Stimulated activated CD4-positive, alpha-beta T cell treated with anti-CD3 and anti-CD28 coated beads, TNF-alpha, amount 100 ng/mL, for 1 hour (primary cell): ENCODE measurements at regions not wholly inside any gene's neighbourhood (a gene's known extent, or its start where the extent isn't known, plus 50 kb on each side); places are given as distances from the start of the nearest gene placed in this dataset.

Experiments used
- DNase-seq, 3 donors: peaks; one replicate each; pipeline ENCODE4 v3.0.0-alpha.2; 2020; ENCODE audit warnings: low read depth in 3 of 3, low spot score in 1 of 3

- DNase-seq: no peak
Observed at GRCh38 chr1:38433084-38433722, 386.6 kb upstream of the POU3F1 start.

GRCh38 chr1:38431535-38432376, 385.2 kb upstream of the POU3F1 start:
- no peak for DNase-seq

DNA sequence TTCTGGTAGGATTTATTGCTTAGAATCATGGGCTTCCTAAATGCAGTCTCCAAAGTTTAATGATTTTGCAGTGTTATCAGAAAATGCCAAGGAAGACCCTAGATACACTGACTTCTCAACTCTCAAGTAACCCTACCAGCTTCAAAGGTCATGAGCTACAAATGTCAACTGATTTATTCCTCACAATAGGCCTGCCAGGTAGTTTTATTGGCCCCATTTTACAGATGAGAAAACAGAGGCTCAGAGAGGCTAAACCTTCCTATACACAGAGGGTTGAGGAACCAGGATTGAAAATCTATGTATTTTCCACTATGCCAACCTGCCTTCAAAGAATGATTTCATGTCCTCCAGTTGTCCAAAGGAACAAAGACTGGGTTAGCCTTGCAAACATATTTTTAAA, 384.4 kb upstream of the POU3F1 start:
- DNase-seq: no peak

GRCh38 chr1:38424677-38425076, 378.1 kb upstream of the POU3F1 start:
- no peak for DNase-seq

DNA sequence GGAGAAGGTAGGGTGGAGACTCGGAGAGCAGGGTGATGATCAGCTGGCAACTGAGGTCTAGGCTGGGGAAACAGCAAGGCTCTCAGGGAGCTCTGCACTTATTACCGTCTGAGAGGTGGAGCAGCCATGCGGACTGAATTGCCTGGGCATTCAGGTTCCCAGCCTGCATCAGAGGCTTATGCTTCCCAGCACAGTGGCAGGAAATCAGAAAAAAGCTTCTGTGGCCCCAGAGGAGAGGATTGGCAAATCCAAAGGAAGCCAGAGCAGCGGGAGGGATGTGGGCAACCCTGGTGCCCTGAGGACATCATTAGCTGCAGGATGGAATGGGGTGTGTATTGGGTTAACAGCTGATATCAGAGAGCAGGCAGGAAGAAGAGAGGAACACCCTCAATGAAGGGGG, 374.1 kb upstream of the POU3F1 start:
- DNase-seq: no peak

DNA sequence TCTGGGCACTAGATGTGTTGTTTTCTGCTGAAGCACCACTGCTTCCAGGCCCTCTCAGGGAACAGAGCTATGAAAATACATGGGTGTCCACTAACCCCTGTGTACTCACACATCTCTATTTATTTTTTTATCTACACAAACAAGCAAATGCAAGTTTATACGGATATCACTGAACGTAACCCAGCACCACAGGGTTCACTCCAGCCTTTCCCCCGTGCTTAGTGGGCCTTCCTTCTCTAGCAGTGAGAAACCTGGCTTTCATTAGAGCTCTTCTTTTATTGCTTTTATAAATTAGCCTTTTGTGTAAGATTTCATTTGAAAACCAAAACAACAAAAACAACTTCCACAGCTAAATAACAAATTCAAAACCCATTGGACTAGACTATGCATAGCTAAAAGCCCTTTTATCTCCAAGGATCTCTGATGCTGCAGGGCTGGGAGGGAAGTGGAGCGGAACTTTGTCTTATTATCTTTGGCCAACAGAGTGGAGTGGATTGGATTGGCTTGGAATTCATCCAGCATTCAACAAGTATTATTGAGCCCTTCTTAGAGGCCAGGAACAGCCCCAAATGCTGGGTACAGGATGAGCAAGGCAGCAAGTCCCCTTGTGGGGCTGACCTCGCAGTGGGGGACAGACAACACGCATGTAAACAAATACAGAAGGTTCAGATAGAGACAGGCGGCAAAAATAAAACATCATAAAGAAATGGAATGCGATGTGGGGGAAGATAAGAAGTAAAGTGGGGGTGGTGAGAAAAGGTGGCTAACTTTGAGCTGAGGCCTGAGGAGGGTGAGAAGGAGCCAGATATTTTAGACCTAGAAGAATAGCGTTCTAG, 371.8 kb upstream of the POU3F1 start:
- DNase-seq: no peak

GRCh38 chr1:38403667-38404066, 357.1 kb upstream of the POU3F1 start:
- DNase-seq: no peak

DNA sequence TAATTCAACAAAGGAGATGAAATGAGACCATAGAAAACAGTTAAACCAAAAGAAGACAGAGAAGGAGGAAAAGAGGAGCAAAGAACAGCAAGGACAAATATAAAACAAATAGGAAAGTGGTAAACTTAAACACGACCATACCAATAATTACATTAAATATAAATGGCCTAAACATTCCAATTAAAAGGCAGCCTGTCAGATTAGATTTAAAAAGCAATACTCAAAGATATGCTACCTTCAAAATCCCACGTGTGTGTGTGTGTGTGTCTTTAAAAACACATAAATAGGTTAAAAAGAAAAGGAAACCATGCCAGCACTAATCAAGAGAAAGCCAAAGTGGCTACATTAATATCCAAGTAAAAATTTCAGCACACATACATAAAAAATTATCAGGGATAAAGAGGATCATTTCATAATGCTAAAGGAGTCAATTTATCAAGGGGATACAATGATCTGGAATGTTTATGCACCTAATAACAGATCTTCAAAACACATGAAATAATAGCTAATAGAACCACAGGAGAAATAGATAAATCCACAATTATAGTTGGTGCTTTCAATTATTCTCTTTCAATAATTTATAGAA, 355.7 kb upstream of the POU3F1 start:
- DNase-seq: no peak

DNA sequence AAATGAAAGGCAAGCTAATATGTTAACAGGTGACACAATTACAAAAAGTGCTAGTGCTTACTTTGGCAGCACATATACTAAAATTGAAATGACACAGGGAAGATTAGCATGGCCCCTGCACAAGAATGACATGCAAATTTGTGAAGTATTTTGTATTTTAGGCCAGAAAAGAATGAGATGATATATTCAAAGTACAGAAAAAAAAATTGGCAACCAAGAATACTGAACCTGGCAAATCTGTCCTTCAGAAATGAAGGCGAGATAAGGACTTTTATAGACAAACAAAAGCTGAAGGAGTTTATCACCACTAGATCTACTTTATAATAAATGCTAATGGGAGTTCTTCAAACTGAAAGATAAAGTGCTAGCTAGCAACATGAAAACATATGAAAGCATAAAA, 350.0 kb upstream of the POU3F1 start:
- no peak for DNase-seq

DNA sequence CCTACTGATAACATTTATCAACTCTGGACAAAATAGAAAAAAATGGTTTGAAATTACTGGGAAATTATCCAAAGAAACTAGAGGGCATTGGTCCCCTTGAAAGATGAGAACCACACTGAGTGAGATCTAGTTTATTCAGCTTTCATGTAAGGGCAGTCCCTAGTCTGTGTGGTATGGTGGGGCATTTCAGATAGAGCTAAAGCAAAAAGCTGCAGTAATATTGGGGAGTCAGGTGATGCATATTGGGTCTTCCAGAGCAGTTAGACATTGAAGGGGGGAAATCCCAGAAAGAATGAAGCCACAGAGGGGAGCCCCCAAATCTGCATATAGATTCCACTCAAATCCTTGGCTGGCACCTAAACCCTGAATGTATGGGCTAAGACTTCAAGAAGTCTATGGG, 347.7 kb upstream of the POU3F1 start:
- DNase-seq: no peak

- no peak for DNase-seq
Observed at GRCh38 chr1:38392861-38393260, 346.3 kb upstream of the POU3F1 start.

GRCh38 chr1:38381256-38381655, 334.7 kb upstream of the POU3F1 start:
- no peak for DNase-seq

- DNase-seq: no peak
Observed at GRCh38 chr1:38376577-38376976, 330.0 kb upstream of the POU3F1 start.

DNA sequence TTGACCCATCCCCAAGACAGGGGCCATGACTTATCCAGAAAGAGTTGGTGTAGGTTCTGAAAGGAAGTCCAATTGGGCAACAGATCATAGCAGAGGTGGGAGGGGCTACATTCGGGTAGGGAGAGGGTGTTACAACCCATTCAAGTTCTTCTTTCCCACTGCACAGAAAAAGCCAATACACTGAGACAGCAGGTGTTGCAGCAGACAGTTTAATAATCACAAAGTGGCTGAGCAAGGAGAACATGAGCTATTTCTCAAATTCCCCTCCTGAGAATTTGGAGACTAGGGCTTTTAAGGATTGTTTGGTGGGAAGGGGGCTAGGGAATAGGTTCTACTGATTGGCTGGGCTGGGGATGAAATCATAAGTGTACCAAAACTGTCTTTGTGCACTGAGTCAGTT, 328.4 kb upstream of the POU3F1 start:
- no peak for DNase-seq

GRCh38 chr1:38371505-38371844, 324.9 kb upstream of the POU3F1 start:
- no peak for DNase-seq

GRCh38 chr1:38370716-38371504, 324.3 kb upstream of the POU3F1 start:
- DNase-seq: no peak

DNA sequence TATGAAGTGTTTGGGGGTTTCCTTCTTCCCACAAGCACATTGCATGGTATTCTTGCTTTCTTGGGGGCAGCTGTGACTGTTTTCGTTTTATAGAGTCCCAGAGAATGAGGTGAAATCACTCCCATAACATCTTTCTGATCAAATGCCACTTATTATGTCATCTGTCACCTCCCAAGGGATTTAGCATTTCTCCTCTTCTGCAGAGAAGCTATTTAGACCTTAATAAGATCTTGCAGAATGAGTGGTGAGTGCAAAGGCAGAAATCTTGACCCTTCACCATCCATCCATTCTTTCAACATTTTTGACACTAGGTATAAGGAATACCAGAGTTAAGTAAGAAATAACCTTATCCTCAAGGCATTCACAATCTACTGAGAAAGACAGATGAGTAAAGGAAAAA, 318.6 kb upstream of the POU3F1 start:
- DNase-seq: no peak

GRCh38 chr1:38361566-38361965, 315.0 kb upstream of the POU3F1 start:
- DNase-seq: no peak

DNA sequence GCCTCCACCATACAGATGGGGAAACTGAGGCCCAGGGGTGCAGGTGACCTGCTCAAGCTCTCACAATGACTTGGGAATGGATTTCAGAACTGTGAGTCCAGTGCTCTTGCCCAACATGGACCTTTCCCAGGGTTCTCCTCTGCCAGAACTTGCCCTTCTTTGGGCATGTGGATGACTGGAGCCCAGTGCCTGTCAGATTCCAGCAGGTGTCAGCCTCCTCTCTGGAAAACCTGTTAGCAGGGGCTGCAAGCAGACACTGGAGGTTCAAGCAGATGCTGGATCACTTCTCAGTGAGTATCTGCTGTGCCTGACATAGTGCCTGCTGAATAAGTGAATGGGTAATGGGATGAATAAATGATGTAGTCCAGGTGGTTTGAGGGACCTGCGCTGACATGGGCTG, 314.2 kb upstream of the POU3F1 start:
- DNase-seq: no peak

- no peak for DNase-seq
Observed at GRCh38 chr1:38353956-38354355, 307.4 kb upstream of the POU3F1 start.

GRCh38 chr1:38352869-38353268, 306.3 kb upstream of the POU3F1 start:
- no peak for DNase-seq
